ENCODE measurements at regions not wholly inside any gene's neighbourhood (a gene's known extent, or its start where the extent isn't known, plus 50 kb on each side); places are given as distances from the start of the nearest gene placed in this dataset.

- H3K4me1 ChIP-seq (ENCODE audit: control insufficient read depth, insufficient read depth, low read length), result no peaks in the 10 kb centered on the region
- H2AK5ac ChIP-seq (ENCODE audit: low read depth, low read length), result no peak overlapping the region
Observed at GRCh38 chr2:116877944-116878343, 936.5 kb upstream of the DDX18 start.

More at GRCh38 chr2:116877944-116878343, 936.5 kb upstream of the DDX18 start:
- no peak overlapping the region for H4K91ac ChIP-seq (ENCODE audit: insufficient read depth, low read depth, low read length)
- H2AK9ac ChIP-seq (replicated peaks; ENCODE audit: low read depth, low read length, poor library complexity), result no peak overlapping the region
- ChIA-PET CTCF (no interaction called here), POLR2A (ENCODE audit: unreplicated experiment) (no interaction called here)
- H3K18ac ChIP-seq (ENCODE audit: low read depth, low read length), result no peak overlapping the region
- no TSS peak for BruUV-seq (replicated peaks)
- no peak overlapping the region for H2BK5ac ChIP-seq (ENCODE audit: low read depth, low read length, poor library complexity, severe bottlenecking)
- no peak for DNase-seq
- dilution Hi-C loops (cut with HindIII; ENCODE audit: low sequenced_read_pairs, unreplicated experiment) (no loop called here), intact Hi-C loops (cut with micrococcal nuclease) (no loop called here), in situ Hi-C loops (cut with MboI; ENCODE audit: low sequenced_read_pairs) (no loop called here)
- H2BK120ac ChIP-seq (ENCODE audit: low read depth, low read length), result no peak overlapping the region
- H4K5ac ChIP-seq (ENCODE audit: low read depth, low read length), result no peak overlapping the region
- no peak overlapping the region for H3K9ac ChIP-seq (ENCODE audit: low read depth, low read length)
- no peaks in the 10 kb centered on the region for H3K9me1 ChIP-seq (ENCODE audit: insufficient read depth, low read length)
- H4K8ac ChIP-seq (ENCODE audit: low read depth in 2 of 2, low read length in 2 of 2), result no peak overlapping the region
- no peaks in the 10 kb centered on the region for H3K27me3 ChIP-seq (ENCODE audit: control insufficient read depth, insufficient read depth, low read length)
- no peaks in the 10 kb centered on the region for H3K79me1 ChIP-seq (ENCODE audit: low read depth in 1 of 2, low read length in 2 of 2)
- no peak overlapping the region for H3K14ac ChIP-seq (replicated peaks; ENCODE audit: low read depth, low read length)
- no peaks in the 10 kb centered on the region for H3K36me3 ChIP-seq (ENCODE audit: control insufficient read depth, insufficient read depth, low read length)
- H3K56ac ChIP-seq (ENCODE audit: extremely low read depth, insufficient read depth, low read length), result no peak overlapping the region
- no peak overlapping the region for H2AFZ ChIP-seq (replicated peaks; ENCODE audit: low read length, poor library complexity)
- no CpG with 5 or more reads among the region's 2 CpGs for WGBS, 2 experiments (ENCODE audit: extremely low coverage in 2 of 2, insufficient read length in 1 of 2)
- H2BK20ac ChIP-seq (ENCODE audit: low read depth, low read length), result no peak overlapping the region
- no peak overlapping the region for H3K4ac ChIP-seq (ENCODE audit: low read depth, low read length)
- H3K4me3 ChIP-seq (ENCODE audit: insufficient read depth, low read depth, low read length), result no peak overlapping the region
- H2BK15ac ChIP-seq (ENCODE audit: low read depth, low read length), result no peak overlapping the region
- no peaks in the 10 kb centered on the region for H4K20me1 ChIP-seq (ENCODE audit: insufficient read depth, low read length)
- no peak overlapping the region for H3K27ac ChIP-seq (ENCODE audit: insufficient read depth, low read length)
- no peak overlapping the region for H3K23ac ChIP-seq (ENCODE audit: low read depth, low read length)
- H3K9me3 ChIP-seq (ENCODE audit: control insufficient read depth, insufficient read depth, low read length), result peaks cover 12% of the 10 kb centered on the region
- TF ChIP-seq RCOR1 (IDR thresholded peaks at IDR 0.05; ENCODE audit: insufficient replicate concordance, low read length) (no peak), CHD1 (IDR thresholded peaks at IDR 0.05; ENCODE audit: low read depth, low read length) (no peak)
- ATAC-seq (ENCODE audit: low read depth), result no peak
- no peak overlapping the region for H3K4me2 ChIP-seq (ENCODE audit: low read depth, low read length)
